Activated T-helper 17 cell treated with anti-CD3 and anti-CD28 coated beads, Interleukin-2, amount 50 U/mL, for 72 hours (primary cell): ENCODE measurements at regions not wholly inside any gene's neighbourhood (a gene's known extent, or its start where the extent isn't known, plus 50 kb on each side); places are given as distances from the start of the nearest gene placed in this dataset.

Experiments
- ATAC-seq: fragments of 150-1000 bp; cut with Tn5 transposase; replicated peaks from 2 replicates; pipeline ENCODE4 v1.10.0; 2021; ENCODE audit warnings: mild to moderate bottlenecking, moderate library complexity
- H3K27ac Mint-ChIP-seq: one replicate; pipeline ENCODE4 v1.8.0; 2022; ENCODE audit warnings: mixed read lengths
- H3K27me3 Mint-ChIP-seq: one replicate; pipeline ENCODE4 v1.8.0; 2022; ENCODE audit warnings: mixed read lengths
- H3K36me3 Mint-ChIP-seq: one replicate; pipeline ENCODE4 v1.8.0; 2022; ENCODE audit warnings: low read depth, mild to moderate bottlenecking, mixed read lengths
- H3K4me1 Mint-ChIP-seq: one replicate; pipeline ENCODE4 v1.8.0; 2022; ENCODE audit warnings: mixed read lengths
- H3K4me3 Mint-ChIP-seq: one replicate; pipeline ENCODE4 v1.8.0; 2022; ENCODE audit warnings: mild to moderate bottlenecking, mixed read lengths
- H3K9me3 Mint-ChIP-seq: one replicate; pipeline ENCODE4 v1.8.0; 2022; ENCODE audit warnings: mixed read lengths

DNA sequence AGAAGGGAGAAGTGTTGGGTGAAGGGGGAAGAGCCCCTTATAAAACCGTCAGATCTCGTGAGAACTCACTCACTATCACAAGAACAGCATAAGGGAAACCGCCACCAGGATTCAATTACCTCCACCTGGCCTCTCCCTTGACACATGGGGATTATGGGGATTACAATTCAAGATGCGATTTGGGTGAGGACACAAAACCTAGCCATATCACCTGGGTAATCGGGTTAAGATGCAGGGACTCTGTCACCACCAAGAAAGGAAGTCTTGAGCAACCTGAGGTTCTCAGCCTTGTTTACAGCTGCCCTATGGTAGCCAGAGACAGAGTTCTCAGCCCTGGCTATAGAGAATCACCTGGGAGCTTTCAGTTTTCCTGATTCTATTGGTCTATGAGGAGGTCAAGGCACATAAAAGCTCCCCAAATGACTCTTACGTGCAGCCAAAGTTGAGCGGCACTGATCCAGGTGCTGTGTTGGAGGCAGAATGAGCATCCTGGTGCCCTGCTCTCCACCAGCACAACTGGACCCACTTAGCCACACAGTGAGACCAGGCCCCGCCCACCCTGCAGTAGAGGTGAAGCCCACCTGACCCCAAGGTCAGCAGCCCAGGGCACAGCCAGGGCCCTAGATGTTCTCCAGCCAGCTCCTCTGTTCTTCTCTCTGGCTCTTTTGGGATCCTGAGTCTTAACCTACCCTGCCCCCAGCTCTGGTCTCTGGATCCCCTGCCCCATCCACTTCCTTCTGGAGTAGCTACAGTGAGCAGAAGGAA lies 138.5 kb upstream of the CDH5 start:
- no peaks in the 10 kb centered on the region for H3K9me3 Mint-ChIP-seq
- H3K27me3 Mint-ChIP-seq, result peaks cover 29% of the 10 kb centered on the region
- no peak for ATAC-seq
- H3K4me3 Mint-ChIP-seq, result no peak overlapping the region
- H3K27ac Mint-ChIP-seq, result no peak overlapping the region
- H3K4me1 Mint-ChIP-seq, result no peaks in the 10 kb centered on the region
- H3K36me3 Mint-ChIP-seq, result no peaks in the 10 kb centered on the region

DNA sequence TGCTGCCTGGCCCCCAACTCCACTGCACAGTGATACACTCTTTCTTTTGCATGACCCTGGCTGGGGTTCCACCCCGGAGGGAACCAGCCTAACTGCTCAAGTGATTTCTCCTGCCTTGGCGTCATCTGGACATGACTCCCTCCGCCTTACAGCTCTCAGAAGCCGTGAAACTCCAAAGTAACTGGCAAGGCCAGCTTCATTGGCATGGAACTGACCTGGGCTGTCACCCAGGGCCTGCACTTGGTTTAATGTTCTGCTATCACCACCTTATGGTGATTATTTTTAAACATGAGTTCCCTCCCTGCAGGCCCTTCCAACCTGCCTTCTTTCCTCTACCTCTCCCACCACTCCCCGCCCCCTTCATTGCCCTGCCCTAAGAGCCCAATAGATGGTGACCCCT lies 139.7 kb upstream of the CDH5 start:
- no peak overlapping the region for H3K27ac Mint-ChIP-seq
- H3K9me3 Mint-ChIP-seq, result no peaks in the 10 kb centered on the region
- peaks cover 32% of the 10 kb centered on the region for H3K27me3 Mint-ChIP-seq
- ATAC-seq, result no peak
- H3K36me3 Mint-ChIP-seq, result no peaks in the 10 kb centered on the region
- H3K4me1 Mint-ChIP-seq, result no peaks in the 10 kb centered on the region
- H3K4me3 Mint-ChIP-seq, result no peak overlapping the region

DNA sequence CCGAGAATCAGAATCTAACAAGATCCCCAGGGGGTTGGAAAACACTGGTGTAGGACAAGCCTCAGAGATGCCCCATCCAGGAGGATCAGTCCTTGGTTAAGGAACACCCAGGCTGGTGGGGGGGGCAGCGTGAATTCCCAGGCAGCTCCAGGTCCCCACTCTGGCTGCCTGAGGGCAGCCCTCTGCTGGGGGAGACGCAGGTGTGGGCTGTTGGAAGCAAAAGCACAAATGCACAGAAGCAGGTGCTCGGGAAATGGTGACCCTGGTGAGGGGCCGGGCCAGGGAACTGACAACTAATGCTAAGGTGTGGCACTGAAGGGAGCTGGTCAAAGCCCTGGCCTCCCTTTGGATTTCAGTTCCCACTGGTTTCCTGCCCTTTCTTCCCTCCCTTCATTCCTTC lies 140.8 kb upstream of the CDH5 start:
- Mint-ChIP-seq H3K27ac (no peak overlapping the region), H3K4me3 (no peak overlapping the region), H3K4me1 (no peaks in the 10 kb centered on the region), H3K9me3 (no peaks in the 10 kb centered on the region), H3K36me3 (no peaks in the 10 kb centered on the region), H3K27me3 (peaks cover 26% of the 10 kb centered on the region)
- ATAC-seq, result no peak

DNA sequence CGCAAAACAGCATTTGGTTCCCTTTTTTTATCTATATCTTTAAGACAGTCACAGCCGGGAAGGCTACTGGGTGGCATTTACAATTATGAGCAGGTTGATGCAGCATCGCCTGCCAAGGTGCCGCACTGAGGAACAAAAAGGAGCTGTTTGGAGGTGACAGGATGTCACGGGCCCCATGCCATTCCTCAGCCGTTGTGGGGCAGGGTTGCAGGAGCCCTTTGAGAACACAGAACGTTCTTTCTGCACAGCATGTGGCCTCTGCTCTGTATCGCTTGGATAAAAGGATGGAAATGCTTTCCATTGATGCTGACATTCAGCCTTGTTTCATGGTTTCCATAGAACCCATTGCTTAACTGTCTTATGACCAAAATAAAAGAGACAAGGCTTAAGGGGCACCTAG lies 141.9 kb upstream of the CDH5 start:
- Mint-ChIP-seq H3K27ac (no peak overlapping the region), H3K9me3 (no peaks in the 10 kb centered on the region), H3K27me3 (peaks cover 22% of the 10 kb centered on the region), H3K4me3 (no peak overlapping the region), H3K4me1 (no peaks in the 10 kb centered on the region), H3K36me3 (no peaks in the 10 kb centered on the region)
- no peak for ATAC-seq

DNA sequence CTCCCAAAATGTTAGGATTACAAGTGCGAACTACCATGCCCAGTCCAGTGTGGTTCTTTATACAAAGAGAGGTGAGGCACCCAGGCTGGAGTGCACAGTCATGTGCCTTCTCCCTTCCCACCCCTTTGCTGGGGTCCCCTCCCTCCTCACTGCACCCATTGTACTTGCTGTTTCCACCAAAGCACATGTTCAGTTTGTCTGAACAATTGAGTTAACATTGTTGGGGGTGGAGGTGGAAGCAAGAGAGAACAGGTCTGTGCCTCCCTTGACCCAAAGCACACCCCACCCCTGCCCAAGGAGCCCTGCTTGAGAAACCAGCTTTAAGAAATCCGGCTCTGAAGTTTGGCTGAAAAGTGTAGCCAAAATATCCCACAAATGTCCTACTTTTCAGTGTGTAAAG lies 142.3 kb upstream of the CDH5 start:
- Mint-ChIP-seq H3K4me1 (no peaks in the 10 kb centered on the region), H3K4me3 (no peak overlapping the region), H3K9me3 (no peaks in the 10 kb centered on the region), H3K36me3 (no peaks in the 10 kb centered on the region), H3K27me3 (peaks cover 25% of the 10 kb centered on the region), H3K27ac (no peak overlapping the region)
- ATAC-seq, result no peak

DNA sequence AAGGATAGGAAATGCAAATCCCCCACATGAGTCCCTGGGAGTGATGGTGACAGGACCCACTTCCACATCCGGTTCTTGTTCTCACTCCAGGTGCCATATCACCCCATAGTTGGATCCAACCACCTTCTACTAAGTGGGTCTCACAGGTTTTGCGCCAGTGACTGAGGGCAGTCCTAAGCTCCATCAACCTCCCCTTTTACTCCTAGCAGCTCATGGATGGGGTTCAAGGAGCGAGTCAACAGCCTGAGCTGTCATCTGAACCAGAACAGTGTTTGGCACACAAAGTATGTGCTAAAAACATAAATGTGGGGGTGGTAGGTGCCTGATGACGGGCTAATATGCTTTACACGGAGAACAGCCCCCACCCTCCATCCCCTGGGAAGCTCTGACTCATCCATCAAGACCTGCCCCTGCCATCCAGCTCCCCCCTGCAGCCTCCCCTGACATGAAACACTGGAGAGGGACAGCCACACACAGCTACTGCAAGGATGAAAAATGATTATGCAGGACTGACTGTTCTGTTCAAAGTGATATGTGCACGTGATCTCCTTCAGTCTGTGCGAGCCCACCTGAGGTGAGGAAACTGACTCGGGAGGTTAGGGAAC lies 143.2 kb upstream of the CDH5 start:
- no peaks in the 10 kb centered on the region for H3K4me1 Mint-ChIP-seq
- no peaks in the 10 kb centered on the region for H3K36me3 Mint-ChIP-seq
- ATAC-seq, result no peak
- H3K9me3 Mint-ChIP-seq, result no peaks in the 10 kb centered on the region
- H3K27me3 Mint-ChIP-seq, result peaks cover 26% of the 10 kb centered on the region
- no peak overlapping the region for H3K4me3 Mint-ChIP-seq
- H3K27ac Mint-ChIP-seq, result no peak overlapping the region

DNA sequence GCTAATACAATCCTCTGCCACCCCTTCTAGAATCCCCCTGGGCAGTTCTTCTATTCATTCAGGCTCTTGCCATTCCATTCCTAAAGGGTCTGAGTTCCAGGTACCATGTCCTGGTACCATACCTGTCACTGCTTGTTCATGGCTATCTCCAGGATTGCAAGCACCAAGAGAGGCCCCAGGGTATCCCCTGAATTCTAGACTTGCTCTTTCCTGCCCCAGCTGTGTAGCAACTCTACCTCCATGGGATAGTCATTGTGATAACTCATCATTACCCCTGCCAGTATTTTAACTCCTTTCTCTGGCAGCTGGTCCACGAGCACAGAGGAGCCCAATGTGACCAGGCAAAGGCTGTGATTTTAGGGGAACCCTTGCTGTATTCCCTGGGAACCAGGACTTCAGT lies 143.7 kb upstream of the CDH5 start:
- Mint-ChIP-seq H3K36me3 (no peaks in the 10 kb centered on the region), H3K27ac (no peak overlapping the region)
- no peak for ATAC-seq

DNA sequence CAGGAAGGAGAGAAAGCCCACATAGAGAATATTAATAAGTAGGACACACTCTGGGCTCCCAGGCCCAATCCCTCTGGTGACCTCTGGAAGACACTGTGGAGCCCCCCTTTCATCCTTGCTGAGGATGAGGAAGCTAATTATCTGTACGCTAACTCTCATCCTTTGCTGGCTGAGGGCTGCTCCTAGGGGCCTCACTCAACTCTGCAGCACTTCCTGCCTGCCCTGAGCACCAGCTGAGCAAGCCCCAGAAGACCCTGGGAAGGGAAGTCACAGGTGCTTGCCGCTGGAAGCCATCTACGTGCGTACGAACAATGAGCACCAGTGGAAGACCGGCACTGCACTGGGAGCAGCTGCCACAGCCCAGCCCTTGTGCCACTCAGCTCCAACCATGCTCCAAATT lies 145.8 kb upstream of the CDH5 start:
- H3K4me1 Mint-ChIP-seq, result no peaks in the 10 kb centered on the region
- H3K27ac Mint-ChIP-seq, result no peak overlapping the region
- H3K27me3 Mint-ChIP-seq, result peaks cover 31% of the 10 kb centered on the region
- H3K9me3 Mint-ChIP-seq, result no peaks in the 10 kb centered on the region
- no peak for ATAC-seq
- no peak overlapping the region for H3K4me3 Mint-ChIP-seq
- H3K36me3 Mint-ChIP-seq, result no peaks in the 10 kb centered on the region

More for the DNA sequence above, 143.7 kb upstream of the CDH5 start:
- peaks cover 28% of the 10 kb centered on the region for H3K27me3 Mint-ChIP-seq
- no peak overlapping the region for H3K4me3 Mint-ChIP-seq
- H3K9me3 Mint-ChIP-seq, result no peaks in the 10 kb centered on the region
- H3K4me1 Mint-ChIP-seq, result no peaks in the 10 kb centered on the region

DNA sequence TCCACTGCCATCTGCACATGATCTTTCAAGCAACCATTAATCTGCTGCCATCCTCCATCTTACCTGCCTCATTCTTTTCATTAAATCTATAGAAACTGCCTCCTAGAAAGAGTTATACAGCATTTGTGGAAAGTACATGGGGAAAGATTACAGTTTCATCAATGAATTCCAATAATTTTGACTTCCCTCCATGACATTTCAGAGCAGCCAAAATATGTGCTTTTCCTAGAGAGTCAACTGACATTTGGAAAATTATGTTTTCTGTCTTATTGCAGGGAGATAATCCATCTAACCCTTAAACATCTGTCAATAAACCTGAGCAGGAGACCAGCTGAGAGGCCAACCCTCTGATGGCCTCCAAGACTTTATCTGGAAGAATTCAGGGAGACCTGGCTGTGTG lies 147.0 kb upstream of the CDH5 start:
- Mint-ChIP-seq H3K27me3 (peaks cover 31% of the 10 kb centered on the region), H3K4me3 (no peak overlapping the region), H3K27ac (no peak overlapping the region), H3K4me1 (no peaks in the 10 kb centered on the region), H3K9me3 (no peaks in the 10 kb centered on the region), H3K36me3 (no peaks in the 10 kb centered on the region)
- no peak for ATAC-seq

DNA sequence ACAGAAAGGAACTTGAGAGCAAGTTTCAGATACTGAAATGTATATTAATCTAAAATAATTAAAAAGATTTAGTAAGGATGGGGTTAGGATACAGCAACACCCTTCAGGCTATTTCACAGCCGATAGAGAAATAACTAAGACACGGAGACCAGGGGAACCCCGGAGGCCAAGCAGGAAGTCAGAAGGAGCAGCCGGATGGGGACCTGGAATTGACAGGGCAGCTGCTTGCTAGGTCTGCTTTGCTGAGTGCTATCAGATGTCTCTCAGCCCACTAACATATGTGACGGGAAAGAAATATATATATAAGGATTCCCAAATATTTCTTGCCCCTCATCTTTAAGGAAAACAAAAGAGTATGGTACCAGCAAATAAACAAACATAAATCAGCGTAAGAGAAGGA lies 154.1 kb upstream of the CDH5 start:
- Mint-ChIP-seq H3K27ac (no peak overlapping the region), H3K27me3 (peaks cover 22% of the 10 kb centered on the region), H3K36me3 (no peaks in the 10 kb centered on the region), H3K9me3 (no peaks in the 10 kb centered on the region), H3K4me1 (no peaks in the 10 kb centered on the region), H3K4me3 (no peak overlapping the region)
- no peak for ATAC-seq

DNA sequence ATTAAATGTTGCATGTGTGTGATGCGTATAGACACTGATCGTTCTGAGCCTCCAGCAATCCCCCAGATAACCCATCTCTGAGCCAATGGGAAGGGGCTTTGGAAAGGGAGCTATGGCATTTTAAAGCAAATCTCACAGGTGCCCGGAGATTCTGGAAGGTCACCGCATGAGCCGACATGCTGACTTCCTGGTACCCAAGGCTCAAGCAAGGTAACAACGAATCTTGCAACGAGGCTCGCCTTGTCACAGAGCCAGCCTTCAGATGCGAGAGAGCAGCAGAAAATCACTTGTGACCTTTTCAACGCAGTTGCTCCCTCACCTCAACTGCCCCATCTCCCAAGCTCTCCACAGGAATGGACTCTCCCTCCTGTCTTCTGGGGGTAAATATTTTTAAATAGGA lies 154.8 kb upstream of the CDH5 start:
- no peaks in the 10 kb centered on the region for H3K9me3 Mint-ChIP-seq
- H3K36me3 Mint-ChIP-seq, result no peaks in the 10 kb centered on the region
- H3K4me3 Mint-ChIP-seq, result no peak overlapping the region

DNA sequence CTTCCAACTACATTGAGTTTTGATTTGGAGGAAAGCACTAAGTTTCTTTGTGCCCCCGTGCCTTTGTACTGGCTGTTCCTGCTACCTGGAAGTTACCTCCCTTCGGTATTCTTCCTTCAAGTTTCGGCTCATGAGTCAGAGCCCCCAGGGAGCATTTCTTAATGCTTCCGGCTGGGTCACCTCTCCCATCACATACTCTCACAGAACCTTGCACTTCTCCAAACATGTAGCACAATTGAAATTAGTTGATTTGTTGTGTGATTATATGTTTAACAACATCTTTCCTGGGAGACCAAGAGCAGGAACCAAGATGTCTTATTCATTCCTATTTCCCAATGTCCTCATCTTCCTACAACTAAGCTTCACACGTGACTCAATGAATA lies 158.6 kb upstream of the CDH5 start:
- H3K36me3 Mint-ChIP-seq, result no peaks in the 10 kb centered on the region
- H3K4me1 Mint-ChIP-seq, result no peaks in the 10 kb centered on the region
- H3K27ac Mint-ChIP-seq, result no peak overlapping the region
- H3K4me3 Mint-ChIP-seq, result no peak overlapping the region
- no peaks in the 10 kb centered on the region for H3K9me3 Mint-ChIP-seq
- peaks cover 25% of the 10 kb centered on the region for H3K27me3 Mint-ChIP-seq
- ATAC-seq, result no peak

More for the DNA sequence above, 154.8 kb upstream of the CDH5 start:
- no peak overlapping the region for H3K27ac Mint-ChIP-seq
- no peaks in the 10 kb centered on the region for H3K4me1 Mint-ChIP-seq
- no peak for ATAC-seq
- H3K27me3 Mint-ChIP-seq, result peaks cover 20% of the 10 kb centered on the region

DNA sequence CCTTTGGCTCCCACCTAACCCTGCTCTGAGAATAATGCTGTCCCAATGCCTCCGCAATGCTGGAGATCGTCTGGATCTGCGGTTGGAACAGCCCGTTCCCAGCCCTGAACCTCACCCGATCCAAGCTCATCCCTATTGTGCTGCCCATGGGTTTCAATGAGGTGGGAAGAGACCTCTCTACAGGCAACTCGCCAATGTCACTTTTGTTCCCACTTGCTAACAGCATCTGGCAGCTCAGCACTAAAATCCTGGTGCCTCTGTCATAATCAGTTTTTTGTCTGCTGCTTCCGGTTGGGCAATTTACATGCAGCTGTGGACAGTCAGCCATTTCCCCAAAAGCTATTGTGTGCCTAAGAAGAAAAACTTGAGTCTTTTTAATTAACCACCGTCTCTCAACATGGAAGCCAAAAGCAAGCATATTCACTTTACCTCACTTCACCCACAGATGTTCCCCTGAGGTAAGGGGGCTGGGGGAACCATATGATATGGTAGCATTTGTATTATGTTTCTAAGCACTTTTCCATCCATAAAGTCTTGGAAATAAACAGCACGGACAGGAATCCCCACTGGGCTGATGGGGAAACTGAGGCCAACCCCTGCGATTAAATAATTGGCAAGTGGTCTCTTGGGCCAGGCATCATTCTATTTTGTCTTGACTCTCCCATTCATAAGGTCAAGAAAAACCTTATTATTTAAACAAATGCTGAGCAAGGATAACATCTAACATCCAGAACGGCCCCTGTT lies 159.2 kb upstream of the CDH5 start:
- Mint-ChIP-seq H3K4me1 (no peaks in the 10 kb centered on the region), H3K27me3 (peaks cover 21% of the 10 kb centered on the region), H3K27ac (no peak overlapping the region), H3K36me3 (no peaks in the 10 kb centered on the region), H3K9me3 (no peaks in the 10 kb centered on the region), H3K4me3 (no peak overlapping the region)
- no peak for ATAC-seq

DNA sequence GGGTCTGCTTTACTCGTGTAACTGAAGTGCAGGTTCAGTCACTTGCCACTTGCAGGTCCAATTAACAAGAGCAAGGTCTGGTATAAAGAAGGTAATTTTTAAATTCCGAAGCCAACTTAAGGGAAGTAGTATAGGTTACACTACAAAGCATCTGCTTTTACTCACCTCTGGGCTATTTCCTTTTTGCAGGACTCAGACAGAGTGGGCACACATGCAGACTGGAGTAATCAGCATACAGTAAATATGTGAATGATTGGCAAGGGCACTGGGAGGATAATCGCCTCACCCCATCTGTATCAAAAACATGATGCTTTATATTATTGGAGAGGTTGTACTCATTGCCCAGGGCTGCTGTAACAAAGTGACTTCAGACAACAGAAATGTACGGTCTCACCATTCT lies 160.1 kb upstream of the CDH5 start:
- no peaks in the 10 kb centered on the region for H3K4me1 Mint-ChIP-seq
- H3K36me3 Mint-ChIP-seq, result no peaks in the 10 kb centered on the region
- H3K27me3 Mint-ChIP-seq, result peaks cover 21% of the 10 kb centered on the region
- no peak overlapping the region for H3K4me3 Mint-ChIP-seq
- no peaks in the 10 kb centered on the region for H3K9me3 Mint-ChIP-seq
- H3K27ac Mint-ChIP-seq, result no peak overlapping the region
- no peak for ATAC-seq
